BJ (cell line): ENCODE measurements at regions not wholly inside any gene's neighbourhood (a gene's known extent, or its start where the extent isn't known, plus 50 kb on each side); places are given as distances from the start of the nearest gene placed in this dataset.
"Not testable (repeated sequence)": the region's sequence is repeated elsewhere in the genome, so short reads cannot be mapped to it uniquely, and the experiment has no call there.

ENCODE experiments used
- CTCF ChIA-PET: fragments of 350-600 bp; formaldehyde crosslinking; extraction: SDS; loops from one replicate; lab custom pipeline; 2021; ENCODE audit warnings: antibody characterized with exemption, inconsistent platforms; lab: Yijun Ruan, JAX
- POLR2A ChIA-PET: fragments of 300-600 bp; sonication (Branson Sonifier 250); formaldehyde crosslinking; extraction: SDS; loops from one replicate; lab custom pipeline; 2021; ENCODE audit warnings: antibody characterized with exemption; lab: Charles Lee
- DNase-seq: peaks from one replicate; pipeline ENCODE4 v3.0.0-alpha.2; 2011; ENCODE audit warnings: low read depth
- H3K27me3 ChIP-seq: 2 replicates; pipeline ENCODE4 v1.6.0; 2011; ENCODE audit warnings: low read length; ENCODE audit not compliant: control insufficient read depth, insufficient read depth
- H3K36me3 ChIP-seq: 2 replicates; pipeline ENCODE4 v1.5.1; 2011; ENCODE audit warnings: low read length; ENCODE audit not compliant: control insufficient read depth, insufficient read depth
- H3K4me3 ChIP-seq: 2 replicates; pipeline ENCODE4 v1.5.1; 2011; ENCODE audit warnings: low read depth, mild to moderate bottlenecking, control low read depth, low read length
- TF ChIP-seq, protein P1 (sequence below): IDR thresholded peaks from 2 replicates; pipeline ENCODE4 v1.5.1; 2011; ENCODE audit warnings: low read depth, mild to moderate bottlenecking, control low read depth, inconsistent platforms, low read length, moderate library complexity; ENCODE audit not compliant: insufficient read depth

GRCh38 chr11:13782390-13783075, 114.1 kb downstream of the FAR1 start:
- POLR2A ChIA-PET: no interaction called here
- no peaks in the 10 kb centered on the region for H3K36me3 ChIP-seq
- H3K27me3 ChIP-seq: no peaks in the 10 kb centered on the region; the same call in 1 of the 2 replicates
- TF ChIP-seq, protein P1, sequence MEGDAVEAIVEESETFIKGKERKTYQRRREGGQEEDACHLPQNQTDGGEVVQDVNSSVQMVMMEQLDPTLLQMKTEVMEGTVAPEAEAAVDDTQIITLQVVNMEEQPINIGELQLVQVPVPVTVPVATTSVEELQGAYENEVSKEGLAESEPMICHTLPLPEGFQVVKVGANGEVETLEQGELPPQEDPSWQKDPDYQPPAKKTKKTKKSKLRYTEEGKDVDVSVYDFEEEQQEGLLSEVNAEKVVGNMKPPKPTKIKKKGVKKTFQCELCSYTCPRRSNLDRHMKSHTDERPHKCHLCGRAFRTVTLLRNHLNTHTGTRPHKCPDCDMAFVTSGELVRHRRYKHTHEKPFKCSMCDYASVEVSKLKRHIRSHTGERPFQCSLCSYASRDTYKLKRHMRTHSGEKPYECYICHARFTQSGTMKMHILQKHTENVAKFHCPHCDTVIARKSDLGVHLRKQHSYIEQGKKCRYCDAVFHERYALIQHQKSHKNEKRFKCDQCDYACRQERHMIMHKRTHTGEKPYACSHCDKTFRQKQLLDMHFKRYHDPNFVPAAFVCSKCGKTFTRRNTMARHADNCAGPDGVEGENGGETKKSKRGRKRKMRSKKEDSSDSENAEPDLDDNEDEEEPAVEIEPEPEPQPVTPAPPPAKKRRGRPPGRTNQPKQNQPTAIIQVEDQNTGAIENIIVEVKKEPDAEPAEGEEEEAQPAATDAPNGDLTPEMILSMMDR: no peak
- DNase-seq: no peak
- CTCF ChIA-PET: interaction anchor here (1.5 kb wide), 1 partner anchor 10 kb away, joined by 7 read pairs; no protein-coding TSS in a partner anchor
- H3K4me3 ChIP-seq: no peak overlapping the region

DNA sequence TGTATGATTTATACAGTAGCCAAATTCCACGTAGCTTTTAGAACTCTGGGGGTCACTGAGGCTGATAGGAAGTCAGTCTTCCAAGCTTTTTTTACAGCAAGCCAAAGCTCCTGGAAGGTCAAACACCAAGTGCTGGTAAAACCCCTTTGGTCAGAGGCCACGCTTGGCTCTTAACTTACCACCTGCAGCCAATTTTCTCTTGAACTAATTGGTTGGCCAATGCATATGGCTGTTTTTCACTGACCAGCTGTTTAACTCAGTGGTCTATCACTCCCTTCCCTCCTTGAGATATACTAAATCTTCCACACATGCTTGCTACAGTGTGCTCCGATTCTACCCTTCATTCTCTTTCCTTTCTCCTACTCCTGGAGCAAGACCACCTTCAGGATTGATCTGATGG, 116.0 kb downstream of the FAR1 start:
- TF ChIP-seq, protein P1: no peak
- Histone ChIP-seq H3K36me3 (no peaks in the 10 kb centered on the region), H3K4me3 (no peak overlapping the region), H3K27me3 (no peaks in the 10 kb centered on the region; the same call in 1 of the 2 replicates)
- POLR2A ChIA-PET: no interaction called here
- DNase-seq: no peak
- CTCF ChIA-PET: no interaction called here

DNA sequence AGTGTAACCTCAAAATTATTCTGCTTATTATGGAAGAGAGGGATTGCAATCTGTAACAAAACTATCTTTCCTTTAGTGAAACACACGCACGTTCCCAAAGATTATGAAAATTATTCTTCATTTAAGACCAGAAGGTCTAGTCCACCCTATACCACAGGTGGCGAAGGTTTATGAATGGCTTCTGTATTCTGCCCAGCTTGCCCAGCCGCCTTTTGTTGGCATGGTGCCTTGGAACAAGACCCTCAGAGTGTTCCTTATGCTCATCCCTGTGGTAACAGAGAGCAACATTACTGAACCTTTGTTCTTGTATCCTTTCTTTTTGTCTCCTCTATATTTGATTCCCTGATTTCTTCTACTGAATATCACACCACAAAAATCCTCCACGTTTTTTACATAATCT, 116.4 kb downstream of the FAR1 start:
- TF ChIP-seq, protein P1: no peak
- CTCF ChIA-PET: no interaction called here
- H3K27me3 ChIP-seq: no peaks in the 10 kb centered on the region; the same call in 1 of the 2 replicates

GRCh38 chr11:13786688-13787087, 118.2 kb downstream of the FAR1 start:
- CTCF ChIA-PET: interaction anchor here (1.5 kb wide), 1 partner anchor 14 kb away, joined by 7 read pairs; no protein-coding TSS in a partner anchor
- TF ChIP-seq, protein P1: no peak

More for the DNA sequence above, 116.4 kb downstream of the FAR1 start:
- H3K4me3 ChIP-seq: no peak overlapping the region
- POLR2A ChIA-PET: no interaction called here
- no peak for DNase-seq
- no peaks in the 10 kb centered on the region for H3K36me3 ChIP-seq

GRCh38 chr11:13797616-13798015, 129.1 kb downstream of the FAR1 start:
- POLR2A ChIA-PET, H3K27me3 ChIP-seq, CTCF ChIA-PET, DNase-seq, H3K4me3 ChIP-seq, H3K36me3 ChIP-seq: not testable (repeated sequence)

More at GRCh38 chr11:13786688-13787087, 118.2 kb downstream of the FAR1 start:
- no peak for DNase-seq
- Histone ChIP-seq H3K27me3 (no peaks in the 10 kb centered on the region; the same call in 1 of the 2 replicates), H3K4me3 (no peak overlapping the region), H3K36me3 (no peaks in the 10 kb centered on the region)
- POLR2A ChIA-PET: interaction anchor here (0.7 kb wide), 1 partner anchor 161 kb away, joined by 3 read pairs; no protein-coding TSS in a partner anchor
